HG03469 (cell line): ENCODE measurements at regions not wholly inside any gene's neighbourhood (a gene's known extent, or its start where the extent isn't known, plus 50 kb on each side); places are given as distances from the start of the nearest gene placed in this dataset.

Experiments used
- ATAC-seq: cut with Tn5 transposase; IDR thresholded peaks from one replicate; pipeline ENCODE4 v1.9.1; 2021; ENCODE audit warnings: mild to moderate bottlenecking, moderate library complexity, moderate number of reproducible peaks; ENCODE audit not compliant: unreplicated experiment

DNA sequence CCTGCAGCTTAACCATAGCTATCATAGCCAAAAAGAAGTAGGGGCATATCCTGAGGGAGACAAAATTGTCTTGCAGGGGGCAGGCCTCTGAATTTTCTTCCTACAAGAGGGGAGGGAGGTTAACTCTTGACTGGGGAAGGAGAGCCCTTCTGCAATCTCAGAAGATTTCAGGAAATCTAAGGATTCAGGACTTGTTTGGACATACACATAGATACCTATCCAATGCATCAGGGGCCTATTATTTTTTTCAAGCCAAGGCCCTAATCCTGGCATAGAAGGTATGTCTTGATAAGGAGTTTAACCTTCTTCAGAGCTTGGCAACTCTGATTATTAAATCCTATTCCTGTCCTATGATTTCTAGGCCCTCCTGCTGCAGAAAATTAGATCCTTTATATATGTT is 375.1 kb upstream of the ACTBL2 start:
- ATAC-seq = no peak

DNA sequence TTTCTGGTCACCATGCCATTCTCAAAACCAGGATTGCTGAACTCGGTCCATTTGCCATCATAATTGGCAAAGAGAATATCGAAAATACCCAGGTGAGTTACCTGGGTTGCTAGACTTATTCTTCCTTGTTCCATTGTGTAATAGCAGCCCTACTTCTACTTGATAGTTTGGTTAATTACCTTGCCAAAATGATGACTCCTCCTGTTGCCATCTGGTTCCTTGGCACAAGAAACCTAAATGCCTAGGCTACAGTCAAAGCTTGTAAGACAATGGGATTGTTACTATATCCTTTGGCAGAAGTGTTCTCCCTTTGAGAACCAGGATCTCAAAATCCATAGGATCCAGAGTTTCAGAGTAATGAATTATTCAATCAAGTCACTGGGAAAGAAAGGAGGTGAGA is 373.2 kb upstream of the ACTBL2 start:
- ATAC-seq = no peak

DNA sequence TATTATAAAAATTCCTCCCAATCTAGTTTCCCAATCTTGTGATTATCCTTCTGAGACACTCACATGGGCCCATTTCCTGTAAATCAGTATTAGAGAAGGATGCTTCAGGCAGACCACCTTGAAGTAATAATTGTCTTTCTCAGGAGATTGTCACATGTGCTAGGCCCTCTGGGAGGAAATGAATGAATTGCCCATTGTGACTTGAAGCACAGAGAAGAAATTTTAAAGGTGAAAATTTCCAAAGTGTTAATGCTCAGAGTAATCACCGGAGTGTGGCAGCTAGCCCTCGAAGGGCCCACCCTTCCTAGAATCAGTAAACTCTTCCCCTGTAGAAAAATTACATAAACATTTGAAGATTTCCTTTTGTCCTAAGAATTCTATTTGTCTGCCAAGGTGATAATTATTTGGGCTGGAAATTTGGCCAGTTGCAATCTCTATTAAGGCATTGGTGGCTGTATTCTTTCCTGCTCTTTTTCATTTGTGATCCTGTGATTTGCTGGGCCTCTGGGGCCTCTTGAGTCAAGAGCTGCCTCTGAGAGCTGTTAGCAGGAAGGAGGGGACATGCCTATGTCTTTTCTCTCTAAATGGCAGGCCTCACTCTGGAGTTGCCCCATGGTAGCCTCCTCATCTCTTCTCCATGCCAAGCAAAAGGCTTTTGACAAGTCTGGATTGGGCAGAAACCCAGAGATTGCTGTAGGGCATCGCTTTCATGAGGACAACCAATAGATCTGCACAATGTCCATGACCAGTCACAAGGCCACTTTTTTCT is 371.5 kb upstream of the ACTBL2 start:
- no peak for ATAC-seq

DNA sequence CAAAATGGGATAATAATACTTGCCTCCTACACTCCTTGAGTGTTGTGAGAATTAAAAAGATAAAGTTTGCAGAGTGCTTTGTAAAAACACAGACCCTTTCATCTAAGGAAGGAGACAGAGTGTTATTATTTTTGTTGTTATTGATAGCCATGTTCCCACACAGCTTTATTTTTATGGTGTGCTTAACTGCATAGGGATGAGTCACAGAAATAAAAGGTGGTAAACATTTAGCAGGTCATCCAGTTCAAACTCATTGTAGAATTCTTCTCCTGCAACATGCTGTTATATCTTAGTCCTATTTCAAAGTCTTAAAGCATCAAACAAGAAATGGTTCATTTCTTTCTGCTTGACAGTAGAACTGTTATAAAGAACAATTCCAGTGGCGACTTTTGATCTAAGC is 367.5 kb upstream of the ACTBL2 start:
- ATAC-seq = no peak

DNA sequence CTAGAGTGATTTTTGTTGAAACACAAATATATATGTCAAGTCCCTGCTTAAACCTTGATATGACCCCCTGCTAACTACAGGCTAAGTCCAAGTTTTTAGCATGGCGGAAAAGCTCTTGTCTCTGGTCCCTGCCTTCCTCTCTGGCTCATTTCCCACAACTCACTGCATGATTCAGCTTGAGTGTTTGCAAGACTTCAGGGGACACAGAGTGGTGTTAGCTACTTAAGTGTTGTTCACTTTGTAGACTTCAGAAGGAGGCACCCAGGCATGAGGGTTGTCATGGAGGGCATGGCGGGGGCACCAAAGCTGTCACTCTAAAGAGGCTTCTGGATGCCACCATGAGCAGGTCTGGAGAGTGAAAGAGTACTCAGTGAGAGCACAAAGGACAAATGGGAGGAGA is 362.4 kb upstream of the ACTBL2 start:
- no peak for ATAC-seq

- no peak for ATAC-seq
These were observed 361.8 kb upstream of the ACTBL2 start for GRCh38 chr5:57844410-57844809.

DNA sequence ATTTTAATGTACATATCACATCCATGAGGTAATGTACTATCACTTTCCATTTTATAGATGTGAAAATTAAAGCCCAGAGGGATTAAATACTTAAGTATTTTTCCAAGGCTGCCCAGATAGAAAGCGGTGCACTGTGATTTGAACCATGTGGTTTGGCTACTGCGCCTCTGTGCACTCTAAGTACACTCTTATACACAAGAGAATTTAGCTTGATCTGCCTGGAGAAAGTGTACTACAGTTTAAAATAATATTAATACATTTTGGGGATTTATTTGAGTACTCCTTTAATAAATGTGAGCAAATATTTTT is 360.4 kb upstream of the ACTBL2 start:
- ATAC-seq = no peak

GRCh38 chr5:57842364-57843058 is 359.9 kb upstream of the ACTBL2 start:
- ATAC-seq = no peak

- no peak for ATAC-seq
These were observed 359.2 kb upstream of the ACTBL2 start for GRCh38 chr5:57841676-57842363.

DNA sequence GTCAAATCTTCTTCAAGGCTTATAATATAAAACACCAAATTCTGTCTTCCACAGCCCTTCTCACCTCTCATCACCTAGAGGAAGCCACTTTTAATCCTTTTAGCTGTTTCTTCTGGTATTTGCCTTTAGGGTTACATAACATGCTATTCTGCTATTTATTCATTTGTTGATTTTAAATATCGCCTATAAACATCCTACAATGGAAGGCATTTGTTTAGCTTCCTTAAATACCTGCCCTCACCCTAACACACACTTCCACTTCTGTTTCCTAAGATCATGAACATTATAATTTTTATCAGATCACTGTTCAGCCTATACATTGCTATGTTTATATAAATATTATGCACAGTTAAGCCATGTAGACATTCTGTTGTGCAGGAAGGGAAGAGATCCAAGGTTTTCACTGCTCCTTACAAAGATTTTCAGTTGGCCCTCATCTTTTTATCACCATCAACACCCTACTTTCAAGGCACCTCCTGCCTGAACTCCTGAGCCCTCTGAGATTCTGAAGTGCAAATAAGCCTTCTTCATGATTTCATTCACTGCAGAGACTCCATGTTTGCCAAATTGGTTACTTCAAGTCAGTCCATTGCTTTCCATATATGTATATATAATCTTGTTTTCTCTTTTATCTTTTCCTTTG is 356.9 kb upstream of the ACTBL2 start:
- ATAC-seq = no peak

DNA sequence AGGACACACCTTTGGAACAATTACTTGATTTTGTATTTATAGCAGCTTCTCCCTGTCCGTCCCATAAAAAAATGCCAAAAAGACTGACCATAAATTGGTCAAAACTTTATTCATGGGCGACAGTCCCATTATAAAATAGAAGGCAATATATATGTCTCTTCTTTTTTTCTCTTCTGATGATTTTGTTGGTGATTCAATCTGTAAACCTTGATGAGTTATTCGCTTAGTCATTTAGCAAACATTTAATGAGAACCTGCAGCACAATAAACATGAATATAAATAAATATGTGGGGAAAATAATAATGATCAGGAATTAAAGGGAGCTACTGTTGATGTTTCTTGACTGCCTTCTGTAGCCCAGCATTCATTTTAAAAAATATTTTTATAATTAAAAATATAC is 356.4 kb upstream of the ACTBL2 start:
- no peak for ATAC-seq

DNA sequence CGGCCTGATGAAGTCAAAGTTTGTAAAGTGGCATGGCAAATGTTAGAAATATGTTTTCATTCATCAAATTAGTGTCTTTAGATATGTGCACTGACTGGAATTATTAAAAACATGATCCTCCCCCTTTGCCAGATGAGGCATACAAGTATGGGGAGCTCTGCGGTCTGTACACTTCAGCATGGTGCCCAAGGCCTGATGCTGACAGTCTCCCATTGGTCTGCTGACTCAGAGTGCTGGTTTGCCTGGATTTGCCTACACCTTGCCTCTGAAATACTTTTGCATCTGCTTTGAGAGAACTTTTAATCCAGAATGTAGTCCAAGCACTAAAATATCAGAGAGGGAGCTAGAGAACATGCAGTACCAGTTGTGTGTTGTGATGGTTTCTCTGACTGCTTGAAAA is 354.3 kb upstream of the ACTBL2 start:
- no peak for ATAC-seq

- ATAC-seq = no peak
These were observed 353.7 kb upstream of the ACTBL2 start for GRCh38 chr5:57836331-57836730.

GRCh38 chr5:57834829-57835608 is 352.4 kb upstream of the ACTBL2 start:
- ATAC-seq = no peak

- ATAC-seq = no peak
These were observed 350.9 kb upstream of the ACTBL2 start for GRCh38 chr5:57833489-57833888.

- no peak for ATAC-seq
These were observed 350.3 kb upstream of the ACTBL2 start for GRCh38 chr5:57832875-57833274.

DNA sequence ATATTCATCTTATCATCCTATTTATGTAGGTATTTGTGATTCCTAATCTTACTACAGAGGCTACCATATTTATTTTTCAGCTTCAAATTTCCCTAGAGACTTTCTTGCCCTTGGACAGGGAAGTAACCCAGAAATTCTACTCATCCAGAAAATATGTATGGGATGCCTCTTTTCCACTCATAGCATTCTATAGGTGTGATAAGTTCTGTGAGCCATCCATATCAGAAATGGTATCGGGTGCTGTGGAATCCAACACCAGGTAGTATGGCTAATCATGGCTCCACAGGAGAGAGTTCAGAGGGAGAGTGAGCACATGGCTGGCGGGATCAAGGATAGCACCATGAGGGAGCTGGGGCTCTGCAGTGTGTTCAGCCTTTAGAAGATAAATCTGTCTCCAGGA is 349.3 kb upstream of the ACTBL2 start:
- no peak for ATAC-seq

DNA sequence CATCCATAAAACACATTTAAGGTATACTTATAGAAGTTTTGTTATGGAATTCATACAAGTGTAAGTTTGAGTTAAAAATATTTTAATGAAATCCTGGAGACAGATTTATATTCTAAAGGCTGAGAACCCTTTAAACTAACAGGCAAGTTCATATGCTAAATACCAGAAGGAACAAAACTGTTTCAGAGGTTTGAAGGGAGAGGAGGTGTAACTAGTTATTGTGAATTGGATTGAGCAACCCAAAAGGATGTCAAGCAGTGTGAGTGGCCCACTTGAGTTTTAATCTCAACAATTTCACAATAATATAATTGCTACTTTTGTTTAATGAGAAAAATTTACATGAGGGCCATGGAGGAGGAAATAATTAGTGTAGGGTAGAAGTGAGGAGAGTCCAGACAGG is 348.5 kb upstream of the ACTBL2 start:
- ATAC-seq = no peak

DNA sequence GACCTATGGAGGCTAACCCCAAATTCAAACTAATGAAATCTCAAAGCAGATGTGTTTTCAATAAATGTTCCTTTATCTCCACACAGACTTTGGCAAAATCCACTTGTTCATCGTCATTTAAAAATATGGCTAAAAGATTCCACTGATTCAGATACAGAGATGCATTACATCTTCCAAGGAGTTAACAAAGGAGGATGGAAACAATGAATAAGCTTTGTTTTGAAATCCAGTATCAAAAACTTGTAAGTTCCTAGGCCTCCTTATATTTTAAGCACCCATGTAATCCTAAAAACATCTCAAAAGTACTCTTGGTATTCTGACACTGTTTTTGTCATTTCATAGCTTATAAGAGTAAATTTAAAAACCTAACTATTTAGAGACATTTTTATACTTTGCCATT is 345.6 kb upstream of the ACTBL2 start:
- no peak for ATAC-seq

GRCh38 chr5:57825031-57825686 is 342.5 kb upstream of the ACTBL2 start:
- no peak for ATAC-seq
